Ishikawa (cell line): ENCODE measurements at regions not wholly inside any gene's neighbourhood (a gene's known extent, or its start where the extent isn't known, plus 50 kb on each side); places are given as distances from the start of the nearest gene placed in this dataset.

Source experiments
- EGR1 ChIP-seq: IDR thresholded peaks from 2 replicates; pipeline ENCODE4 v1.6.1; 2012
- EP300 ChIP-seq: IDR thresholded peaks from 2 replicates; pipeline ENCODE4 v1.6.1; 2012; ENCODE audit warnings: borderline replicate concordance
- RAD21 ChIP-seq: IDR thresholded peaks from 2 replicates; pipeline ENCODE4 v1.6.1; 2012; ENCODE audit warnings: low read depth
- TEAD4 ChIP-seq: IDR thresholded peaks from 2 replicates; pipeline ENCODE4 v1.6.1; 2012
- USF1 ChIP-seq: IDR thresholded peaks from 2 replicates; pipeline ENCODE4 v1.6.1; 2012
- YY1 ChIP-seq: IDR thresholded peaks from 2 replicates; pipeline ENCODE4 v1.6.1; 2012; ENCODE audit warnings: low read depth
- ZBTB7A ChIP-seq: IDR thresholded peaks from 2 replicates; pipeline ENCODE4 v1.6.1; 2012; ENCODE audit warnings: low read depth
- TF ChIP-seq, protein P1 (sequence below): IDR thresholded peaks from 2 replicates; pipeline ENCODE4 v1.6.1; 2012
- TF ChIP-seq, protein P2 (sequence below): IDR thresholded peaks from 2 replicates; pipeline ENCODE4 v1.6.1; 2012; ENCODE audit warnings: low read depth, mild to moderate bottlenecking

DNA sequence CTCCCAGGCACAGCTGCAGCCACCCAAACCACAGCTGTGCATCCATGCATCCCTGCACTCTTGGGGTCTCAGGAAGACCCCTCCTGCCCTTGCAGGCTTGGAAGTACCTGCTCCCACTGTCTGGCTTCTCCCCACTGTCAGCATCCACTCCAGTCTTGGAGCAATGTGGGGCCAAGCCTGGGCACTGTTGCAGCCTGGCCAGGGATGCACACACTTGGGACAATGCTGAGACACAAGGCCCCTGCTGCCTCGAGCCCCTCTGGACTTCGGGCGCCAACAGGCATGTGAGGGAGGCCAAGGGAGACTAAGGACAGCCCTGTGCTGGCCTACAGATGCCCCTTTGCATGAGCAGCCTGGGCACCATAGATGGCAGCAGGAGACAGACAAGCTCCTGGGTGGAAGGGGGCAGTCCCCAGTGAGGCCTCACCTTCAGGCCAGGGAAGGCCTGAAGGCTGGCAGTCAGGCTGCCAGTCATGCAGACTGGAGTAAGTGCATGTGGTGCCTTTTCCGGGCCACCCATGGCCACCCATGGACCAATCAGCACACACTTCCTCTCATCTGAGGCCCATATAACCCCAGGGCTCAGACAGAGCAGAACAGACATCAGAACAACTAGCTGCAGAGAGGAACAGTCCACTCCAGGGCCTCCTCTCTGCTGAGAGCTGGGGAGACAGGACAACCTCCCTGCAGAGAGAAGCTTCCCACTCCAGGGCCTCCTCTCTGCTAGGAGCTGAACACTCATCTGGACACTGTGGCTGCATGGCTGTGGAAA lies 219.0 kb downstream of the VGLL3 start:
- TF ChIP-seq TEAD4 (no peak), EGR1 (no peak), YY1 (no peak), RAD21 (no peak), EP300 (no peak), ZBTB7A (no peak), USF1 (no peak)
- TF ChIP-seq, protein P1, sequence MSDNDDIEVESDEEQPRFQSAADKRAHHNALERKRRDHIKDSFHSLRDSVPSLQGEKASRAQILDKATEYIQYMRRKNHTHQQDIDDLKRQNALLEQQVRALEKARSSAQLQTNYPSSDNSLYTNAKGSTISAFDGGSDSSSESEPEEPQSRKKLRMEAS = no peak
- TF ChIP-seq, protein P2, sequence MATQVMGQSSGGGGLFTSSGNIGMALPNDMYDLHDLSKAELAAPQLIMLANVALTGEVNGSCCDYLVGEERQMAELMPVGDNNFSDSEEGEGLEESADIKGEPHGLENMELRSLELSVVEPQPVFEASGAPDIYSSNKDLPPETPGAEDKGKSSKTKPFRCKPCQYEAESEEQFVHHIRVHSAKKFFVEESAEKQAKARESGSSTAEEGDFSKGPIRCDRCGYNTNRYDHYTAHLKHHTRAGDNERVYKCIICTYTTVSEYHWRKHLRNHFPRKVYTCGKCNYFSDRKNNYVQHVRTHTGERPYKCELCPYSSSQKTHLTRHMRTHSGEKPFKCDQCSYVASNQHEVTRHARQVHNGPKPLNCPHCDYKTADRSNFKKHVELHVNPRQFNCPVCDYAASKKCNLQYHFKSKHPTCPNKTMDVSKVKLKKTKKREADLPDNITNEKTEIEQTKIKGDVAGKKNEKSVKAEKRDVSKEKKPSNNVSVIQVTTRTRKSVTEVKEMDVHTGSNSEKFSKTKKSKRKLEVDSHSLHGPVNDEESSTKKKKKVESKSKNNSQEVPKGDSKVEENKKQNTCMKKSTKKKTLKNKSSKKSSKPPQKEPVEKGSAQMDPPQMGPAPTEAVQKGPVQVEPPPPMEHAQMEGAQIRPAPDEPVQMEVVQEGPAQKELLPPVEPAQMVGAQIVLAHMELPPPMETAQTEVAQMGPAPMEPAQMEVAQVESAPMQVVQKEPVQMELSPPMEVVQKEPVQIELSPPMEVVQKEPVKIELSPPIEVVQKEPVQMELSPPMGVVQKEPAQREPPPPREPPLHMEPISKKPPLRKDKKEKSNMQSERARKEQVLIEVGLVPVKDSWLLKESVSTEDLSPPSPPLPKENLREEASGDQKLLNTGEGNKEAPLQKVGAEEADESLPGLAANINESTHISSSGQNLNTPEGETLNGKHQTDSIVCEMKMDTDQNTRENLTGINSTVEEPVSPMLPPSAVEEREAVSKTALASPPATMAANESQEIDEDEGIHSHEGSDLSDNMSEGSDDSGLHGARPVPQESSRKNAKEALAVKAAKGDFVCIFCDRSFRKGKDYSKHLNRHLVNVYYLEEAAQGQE = no peak
